ENCODE measurements at regions not wholly inside any gene's neighbourhood (a gene's known extent, or its start where the extent isn't known, plus 50 kb on each side); places are given as distances from the start of the nearest gene placed in this dataset.

DNA sequence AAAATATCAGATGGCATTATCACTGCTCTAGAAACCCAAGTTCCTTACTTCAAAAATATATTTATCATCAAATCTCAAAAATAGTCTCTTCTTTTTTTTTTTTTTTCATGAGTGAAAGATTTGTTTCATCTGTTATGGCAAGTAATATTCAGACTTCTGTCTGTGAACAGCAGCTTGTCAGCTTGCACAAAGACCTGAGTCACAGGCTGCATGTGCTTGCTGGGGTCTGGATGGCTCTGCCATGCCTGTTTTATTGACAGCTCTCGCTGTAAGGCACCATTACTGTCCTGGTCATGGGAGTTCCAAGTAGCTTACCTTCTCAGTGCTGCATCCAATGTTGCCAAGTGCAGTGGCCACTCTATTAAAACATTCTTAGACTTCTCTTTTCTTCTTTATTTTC lies 456.4 kb downstream of the GADD45G start:
- H3K36me3 ChIP-seq (ENCODE audit: insufficient read depth, low read length, poor library complexity, severe bottlenecking), result no peaks in the 10 kb centered on the region
- no peak for DNase-seq (ENCODE audit: low spot score)
- intact Hi-C loops (cut with micrococcal nuclease; ENCODE audit: unreplicated experiment), result no loop called here
- H3K4me1 ChIP-seq (ENCODE audit: insufficient read depth, low read length, poor library complexity, severe bottlenecking), result no peaks in the 10 kb centered on the region
- no peak overlapping the region for H3K27ac ChIP-seq (ENCODE audit: low read depth, low read length, poor library complexity, severe bottlenecking)
- ChIA-PET CTCF (interaction anchor here (0.6 kb wide), 1 partner anchor 42 kb away, joined by 4 read pairs; no protein-coding TSS in a partner anchor), POLR2A (ENCODE audit: low non-redundant PET) (no interaction called here)
- H3K27me3 ChIP-seq (replicated peaks; ENCODE audit: insufficient read depth, low read depth, low read length, poor library complexity), result no peaks in the 10 kb centered on the region
- no peak overlapping the region for H3K4me3 ChIP-seq (ENCODE audit: low read depth, low read length, poor library complexity, severe bottlenecking)
- no peaks in the 10 kb centered on the region for H3K9me3 ChIP-seq (ENCODE audit: low read depth, low read length, poor library complexity, severe bottlenecking)
- TF ChIP-seq, protein P1, sequence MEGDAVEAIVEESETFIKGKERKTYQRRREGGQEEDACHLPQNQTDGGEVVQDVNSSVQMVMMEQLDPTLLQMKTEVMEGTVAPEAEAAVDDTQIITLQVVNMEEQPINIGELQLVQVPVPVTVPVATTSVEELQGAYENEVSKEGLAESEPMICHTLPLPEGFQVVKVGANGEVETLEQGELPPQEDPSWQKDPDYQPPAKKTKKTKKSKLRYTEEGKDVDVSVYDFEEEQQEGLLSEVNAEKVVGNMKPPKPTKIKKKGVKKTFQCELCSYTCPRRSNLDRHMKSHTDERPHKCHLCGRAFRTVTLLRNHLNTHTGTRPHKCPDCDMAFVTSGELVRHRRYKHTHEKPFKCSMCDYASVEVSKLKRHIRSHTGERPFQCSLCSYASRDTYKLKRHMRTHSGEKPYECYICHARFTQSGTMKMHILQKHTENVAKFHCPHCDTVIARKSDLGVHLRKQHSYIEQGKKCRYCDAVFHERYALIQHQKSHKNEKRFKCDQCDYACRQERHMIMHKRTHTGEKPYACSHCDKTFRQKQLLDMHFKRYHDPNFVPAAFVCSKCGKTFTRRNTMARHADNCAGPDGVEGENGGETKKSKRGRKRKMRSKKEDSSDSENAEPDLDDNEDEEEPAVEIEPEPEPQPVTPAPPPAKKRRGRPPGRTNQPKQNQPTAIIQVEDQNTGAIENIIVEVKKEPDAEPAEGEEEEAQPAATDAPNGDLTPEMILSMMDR (conservative IDR thresholded peaks at IDR 0.05; ENCODE audit: low read depth, low read length), result no peak
- TF ChIP-seq EZH2 (IDR thresholded peaks at IDR 0.05; ENCODE audit: borderline replicate concordance, low read depth, low read length, poor library complexity, severe bottlenecking), result no peak
- no TSS peak for BruUV-seq (replicated peaks)

GRCh38 chr9:90062982-90063381 lies 458.2 kb downstream of the GADD45G start:
- CTCF ChIA-PET, result no interaction called here
- BruUV-seq (replicated peaks), result no TSS peak
- no peaks in the 10 kb centered on the region for H3K4me1 ChIP-seq (ENCODE audit: insufficient read depth, low read length, poor library complexity, severe bottlenecking)
- H3K27me3 ChIP-seq (replicated peaks; ENCODE audit: insufficient read depth, low read depth, low read length, poor library complexity), result no peaks in the 10 kb centered on the region
- TF ChIP-seq EZH2 (IDR thresholded peaks at IDR 0.05; ENCODE audit: borderline replicate concordance, low read depth, low read length, poor library complexity, severe bottlenecking), result no peak
- TF ChIP-seq, protein P1 (conservative IDR thresholded peaks at IDR 0.05; ENCODE audit: low read depth, low read length), result no peak
- POLR2A ChIA-PET (ENCODE audit: low non-redundant PET), result no interaction called here
- intact Hi-C loops (cut with micrococcal nuclease; ENCODE audit: unreplicated experiment), result no loop called here
- no peaks in the 10 kb centered on the region for H3K36me3 ChIP-seq (ENCODE audit: insufficient read depth, low read length, poor library complexity, severe bottlenecking)
- H3K9me3 ChIP-seq (ENCODE audit: low read depth, low read length, poor library complexity, severe bottlenecking), result no peaks in the 10 kb centered on the region
- no peak overlapping the region for H3K4me3 ChIP-seq (ENCODE audit: low read depth, low read length, poor library complexity, severe bottlenecking)
- H3K27ac ChIP-seq (ENCODE audit: low read depth, low read length, poor library complexity, severe bottlenecking), result no peak overlapping the region
- no peak for DNase-seq (ENCODE audit: low spot score)

DNA sequence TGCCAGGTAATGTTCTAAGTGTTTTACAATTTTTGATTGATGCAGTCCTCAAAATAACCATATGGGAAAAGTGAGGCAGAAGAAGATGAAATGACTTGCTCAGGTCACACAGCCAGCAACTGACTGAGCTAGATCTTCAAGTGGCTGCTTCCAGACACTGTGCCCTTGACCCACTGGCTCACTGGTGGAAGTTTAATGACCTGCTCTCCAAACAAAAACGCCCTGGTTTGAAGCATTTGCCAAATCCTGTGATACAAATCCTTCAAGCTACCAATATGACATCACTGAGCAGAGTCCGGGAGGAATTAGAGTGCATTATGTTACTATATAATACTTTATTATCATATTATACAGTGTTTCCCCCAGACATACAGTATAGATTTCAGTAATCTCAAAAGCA lies 459.4 kb downstream of the GADD45G start:
- no TSS peak for BruUV-seq (replicated peaks)
- Histone ChIP-seq H3K27me3 (replicated peaks; ENCODE audit: insufficient read depth, low read depth, low read length, poor library complexity) (no peaks in the 10 kb centered on the region), H3K4me1 (ENCODE audit: insufficient read depth, low read length, poor library complexity, severe bottlenecking) (no peaks in the 10 kb centered on the region), H3K27ac (ENCODE audit: low read depth, low read length, poor library complexity, severe bottlenecking) (no peak overlapping the region), H3K36me3 (ENCODE audit: insufficient read depth, low read length, poor library complexity, severe bottlenecking) (no peaks in the 10 kb centered on the region), H3K9me3 (ENCODE audit: low read depth, low read length, poor library complexity, severe bottlenecking) (no peaks in the 10 kb centered on the region), H3K4me3 (ENCODE audit: low read depth, low read length, poor library complexity, severe bottlenecking) (no peak overlapping the region)
- no peak for TF ChIP-seq EZH2 (IDR thresholded peaks at IDR 0.05; ENCODE audit: borderline replicate concordance, low read depth, low read length, poor library complexity, severe bottlenecking)
- TF ChIP-seq, protein P1 (conservative IDR thresholded peaks at IDR 0.05; ENCODE audit: low read depth, low read length), result no peak
- intact Hi-C loops (cut with micrococcal nuclease; ENCODE audit: unreplicated experiment), result no loop called here
- ChIA-PET CTCF (no interaction called here), POLR2A (ENCODE audit: low non-redundant PET) (no interaction called here)
- DNase-seq (ENCODE audit: low spot score), result no peak
